SW 1271 (cell line): ENCODE measurements at regions not wholly inside any gene's neighbourhood (a gene's known extent, or its start where the extent isn't known, plus 50 kb on each side); places are given as distances from the start of the nearest gene placed in this dataset.
"Not testable (repeated sequence)": the region's sequence is repeated elsewhere in the genome, so short reads cannot be mapped to it uniquely, and the experiment has no call there.

ENCODE experiments used
- DNase-seq, 2 experiments: peaks; one replicate each; lab custom pipeline; 2025; lab: John Stamatoyannopoulos, UW

- DNase-seq: no peak
These were observed 229.5 kb downstream of the TOMM20 start for GRCh38 chr1:234899041-234899729.

GRCh38 chr1:234898455-234899033 lies 230.1 kb downstream of the TOMM20 start:
- DNase-seq: no peak

- no peak for DNase-seq
These were observed 230.7 kb downstream of the TOMM20 start for GRCh38 chr1:234897754-234898454.

DNA sequence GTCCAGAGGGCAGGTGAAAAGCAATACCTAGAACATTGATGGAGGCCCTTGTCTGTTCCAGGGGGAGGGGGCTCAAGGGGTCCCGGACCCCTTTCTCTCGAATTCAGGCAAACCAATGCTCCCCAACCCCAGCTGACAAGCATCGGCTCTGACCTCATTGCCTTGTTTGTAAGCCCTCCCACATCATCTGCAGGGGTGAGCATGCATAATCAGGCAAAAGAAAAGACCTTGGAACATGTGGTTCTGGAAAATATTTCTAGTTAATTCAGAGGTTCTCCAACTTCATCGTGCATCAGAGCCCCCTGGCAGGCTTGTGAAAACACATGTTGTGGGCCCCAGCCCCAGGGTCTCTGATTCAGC lies 231.3 kb downstream of the TOMM20 start:
- DNase-seq: no peak

GRCh38 chr1:234896477-234897389 lies 231.9 kb downstream of the TOMM20 start:
- no peak for DNase-seq

DNA sequence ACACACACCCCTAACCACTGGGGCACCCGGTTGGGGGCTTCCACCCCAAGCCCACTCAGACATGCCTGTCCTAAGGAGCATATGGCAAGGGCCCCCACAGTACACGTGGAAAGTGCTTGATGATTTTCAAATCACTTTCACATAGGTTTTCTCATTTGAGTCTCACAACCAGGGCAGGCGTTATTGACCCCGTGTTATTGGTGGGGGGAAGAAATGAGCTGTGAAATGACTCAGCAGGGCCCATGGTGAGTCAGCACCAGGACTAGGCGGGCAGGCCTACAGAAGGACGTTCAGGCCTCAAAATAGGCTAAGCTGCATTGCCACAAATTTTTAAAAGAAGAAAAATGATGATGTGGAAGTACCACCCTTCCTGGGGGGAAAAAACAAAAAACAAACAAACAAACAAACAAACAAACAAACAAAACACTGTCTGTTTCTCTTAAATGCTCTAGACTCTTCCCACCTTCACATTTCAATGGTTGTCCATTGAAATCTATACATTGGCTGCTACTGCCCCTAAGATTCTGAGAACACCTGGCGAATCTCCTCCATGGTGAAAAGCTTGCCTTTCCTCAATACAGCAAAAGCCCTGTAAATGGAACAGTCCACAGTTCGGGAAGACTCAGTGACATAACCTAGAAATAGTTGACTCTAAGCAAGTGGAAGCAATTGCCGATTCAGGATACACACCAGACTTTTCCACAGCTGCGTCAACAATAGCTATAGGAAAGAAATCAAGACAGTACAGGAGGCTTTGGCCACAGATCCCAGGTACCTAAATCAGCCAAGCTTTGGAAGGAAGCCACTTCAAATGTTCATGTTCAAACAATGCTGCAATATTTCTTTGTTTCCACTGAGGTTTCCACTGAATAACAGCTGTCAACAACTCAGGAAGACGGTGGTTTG lies 234.7 kb downstream of the TOMM20 start:
- DNase-seq: no peak

DNA sequence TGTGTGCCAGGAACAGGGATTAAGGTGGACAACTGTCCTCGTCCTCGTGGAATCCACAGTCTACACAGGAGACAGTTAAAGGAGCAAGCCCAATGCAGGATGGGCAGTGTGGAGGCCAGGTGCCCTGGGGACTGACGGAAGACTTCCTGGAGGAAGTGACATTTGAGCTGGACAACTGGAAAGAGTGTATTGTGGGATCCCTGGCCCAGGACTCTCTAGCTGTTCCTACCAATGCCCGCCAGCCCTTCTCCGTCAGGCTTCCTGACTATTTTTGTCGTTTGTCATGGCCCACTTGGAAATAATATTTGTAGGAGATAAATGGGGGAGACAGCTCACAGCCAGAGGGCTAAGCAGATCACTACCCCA lies 235.3 kb downstream of the TOMM20 start:
- no peak for DNase-seq

GRCh38 chr1:234892642-234893041 lies 236.0 kb downstream of the TOMM20 start:
- no peak for DNase-seq

GRCh38 chr1:234891427-234891826 lies 237.2 kb downstream of the TOMM20 start:
- DNase-seq: no peak

DNA sequence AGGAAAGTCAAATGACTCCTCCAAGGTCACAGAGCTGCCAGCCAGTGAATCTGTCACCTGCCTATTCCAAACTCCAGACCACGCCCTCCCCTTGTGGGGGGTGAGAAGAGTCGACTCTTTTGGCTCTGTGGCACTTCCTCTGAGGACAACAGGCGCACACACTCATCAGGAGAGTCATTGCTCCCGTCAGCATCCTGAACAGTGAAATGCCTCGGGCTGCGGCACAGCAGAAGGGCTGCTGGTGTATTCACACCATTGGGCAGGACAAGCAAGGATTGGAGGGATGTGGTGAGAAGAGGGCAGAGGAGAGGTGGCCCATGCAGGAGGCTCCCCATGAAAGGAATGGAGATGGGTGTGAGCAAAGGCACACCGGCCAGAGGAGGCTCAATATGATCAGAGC lies 239.0 kb downstream of the TOMM20 start:
- no peak for DNase-seq

- DNase-seq: not testable (repeated sequence)
These were observed 240.4 kb downstream of the TOMM20 start for GRCh38 chr1:234888247-234888646.

DNA sequence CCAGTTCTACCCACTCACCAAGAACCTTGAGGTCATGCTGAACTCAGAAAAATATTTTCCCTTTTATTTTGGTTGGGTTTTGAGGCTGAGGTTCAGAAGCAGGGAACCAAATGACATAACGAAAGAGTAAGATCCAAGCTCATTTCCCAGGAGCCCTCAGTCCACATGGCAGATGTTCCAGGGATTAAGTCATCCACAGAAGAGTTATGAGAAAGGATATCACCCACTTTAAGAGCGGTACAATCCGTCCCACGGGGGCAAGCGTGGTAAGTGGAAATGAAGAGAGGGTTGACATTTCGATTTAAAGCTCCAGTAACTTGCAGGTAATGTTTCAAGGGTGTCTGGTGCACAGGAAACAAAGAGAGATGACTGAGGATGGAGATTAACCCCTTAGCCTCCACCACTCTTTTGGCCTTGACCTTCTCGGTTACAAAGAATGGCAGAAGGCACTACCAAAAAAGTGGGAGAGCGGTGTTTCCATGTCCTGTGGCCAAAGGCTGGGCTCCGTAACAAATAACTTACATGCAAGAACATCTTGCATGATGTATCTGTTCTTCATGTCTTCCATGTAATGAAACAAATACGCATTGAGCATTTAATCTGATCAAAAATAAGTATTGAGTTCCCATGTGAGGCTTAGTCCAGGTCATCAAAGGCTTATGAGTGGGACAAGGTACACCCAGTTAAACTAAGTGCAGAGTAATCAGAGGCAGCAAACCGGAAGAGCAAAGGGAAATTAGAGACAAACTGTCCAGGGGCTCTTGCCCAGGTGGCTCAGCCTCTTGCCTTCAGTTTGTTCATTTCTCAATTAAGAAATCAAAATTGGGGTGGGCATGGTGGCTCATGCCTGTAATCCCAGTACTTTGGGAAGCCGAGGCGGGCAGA lies 241.4 kb downstream of the TOMM20 start:
- no peak for DNase-seq

GRCh38 chr1:234886081-234886984 lies 242.3 kb downstream of the TOMM20 start:
- DNase-seq: no peak

DNA sequence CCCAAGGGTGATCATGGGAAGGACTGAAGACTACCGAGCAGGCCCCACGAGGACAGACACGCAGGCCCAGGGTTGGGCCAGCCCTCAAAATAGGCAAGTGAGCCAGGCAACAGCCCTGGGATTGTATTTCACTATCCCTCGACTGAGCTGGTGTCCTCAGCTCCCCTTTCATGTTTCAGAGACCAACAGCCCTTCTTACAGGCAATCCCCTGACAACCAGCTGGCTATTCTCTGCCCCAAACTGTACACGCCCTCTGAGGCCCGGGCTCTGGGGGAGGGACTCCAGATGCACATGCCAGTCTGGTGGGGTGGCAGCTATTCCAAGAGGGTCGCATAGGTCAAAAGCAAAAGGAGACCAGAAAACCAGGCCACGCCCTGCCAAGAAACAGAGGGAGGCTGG lies 243.0 kb downstream of the TOMM20 start:
- DNase-seq: no peak

- no peak for DNase-seq
These were observed 243.9 kb downstream of the TOMM20 start for GRCh38 chr1:234884701-234885100.

DNA sequence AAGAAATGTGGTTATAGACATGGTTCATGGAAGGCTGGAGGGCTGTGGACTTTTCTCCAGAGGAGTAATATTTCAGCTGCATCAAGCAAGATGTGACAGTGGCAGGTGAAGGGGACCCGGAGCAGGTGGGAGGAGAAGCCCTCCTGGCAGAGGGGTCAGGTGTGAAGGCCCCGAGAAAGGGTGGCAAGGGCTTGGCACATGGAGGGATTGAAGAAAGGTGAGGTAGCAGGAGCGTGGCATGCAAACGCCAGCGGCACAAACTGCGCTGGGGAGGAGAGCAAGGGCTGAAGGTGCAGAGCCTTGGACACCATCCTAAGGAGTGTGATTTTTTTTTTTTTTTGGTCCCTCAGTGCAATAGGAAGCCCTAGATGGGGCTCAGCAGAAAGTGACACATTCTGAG lies 244.6 kb downstream of the TOMM20 start:
- DNase-seq: no peak

DNA sequence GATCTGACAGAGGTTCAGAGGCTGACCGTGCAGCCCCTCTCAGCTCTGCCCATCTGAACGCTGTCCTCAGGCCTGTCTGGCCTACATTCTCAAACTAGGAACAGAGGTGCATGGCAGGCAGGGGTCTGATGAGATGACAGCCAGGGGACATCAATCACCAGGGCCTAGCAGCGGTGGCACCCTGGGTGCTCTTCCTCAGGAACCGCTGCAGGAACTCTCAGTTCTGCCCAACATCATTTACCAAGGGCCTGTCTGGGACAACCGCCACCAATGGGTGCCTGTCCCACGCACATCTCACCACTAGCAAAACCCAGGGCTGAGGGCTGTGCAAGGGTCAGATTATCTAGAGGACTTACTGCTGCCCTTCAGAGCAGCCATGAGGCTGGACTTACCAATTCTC lies 245.7 kb downstream of the TOMM20 start:
- no peak for DNase-seq

- no peak for DNase-seq
These were observed 246.5 kb downstream of the TOMM20 start for GRCh38 chr1:234881893-234882771.
